GM12892 (cell line): ENCODE measurements at regions not wholly inside any gene's neighbourhood (a gene's known extent, or its start where the extent isn't known, plus 50 kb on each side); places are given as distances from the start of the nearest gene placed in this dataset.

Experiments used
- POLR2A ChIP-seq: IDR thresholded peaks from 2 replicates; pipeline ENCODE4 v1.6.1; 2011; ENCODE audit warnings: low read depth, low read length, control low read depth
- POLR2AphosphoS5 ChIP-seq: IDR thresholded peaks from 2 replicates; pipeline ENCODE4 v1.6.1; 2011; ENCODE audit warnings: low read depth, low read length, control low read depth

GRCh38 chr11:104625246-104625645 lies 273.0 kb downstream of the CASP12 start:
- TF ChIP-seq POLR2A (no peak), POLR2AphosphoS5 (no peak)
